GM19193 (cell line): ENCODE measurements at regions not wholly inside any gene's neighbourhood (a gene's known extent, or its start where the extent isn't known, plus 50 kb on each side); places are given as distances from the start of the nearest gene placed in this dataset.

Experiments used
- POLR2A ChIP-seq: IDR thresholded peaks from 4 replicates; pipeline ENCODE4 v1.6.1; 2011; ENCODE audit not compliant: insufficient read depth, insufficient read length; ENCODE audit errors: extremely low read depth

DNA sequence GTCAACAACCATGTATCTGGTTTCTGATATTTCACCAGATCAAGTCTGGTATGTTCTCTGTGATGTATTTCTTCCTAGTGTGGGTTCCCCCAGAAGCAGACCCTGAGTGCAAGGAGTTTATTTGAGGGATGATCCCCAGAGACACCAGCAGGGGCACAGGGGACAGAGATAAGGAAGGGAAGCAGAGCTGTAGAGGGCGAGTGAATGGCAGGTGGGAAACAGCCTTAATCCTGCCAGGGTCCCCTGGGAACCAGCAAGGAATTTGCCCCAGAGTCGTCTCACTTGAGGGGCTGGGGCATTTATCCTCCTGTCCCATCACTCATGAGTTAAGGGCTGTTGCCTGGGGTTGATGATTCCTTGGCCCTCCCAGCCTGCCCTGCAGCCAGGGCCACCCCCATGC, 206.4 kb upstream of the BCOR start:
- no peak for TF ChIP-seq POLR2A

DNA sequence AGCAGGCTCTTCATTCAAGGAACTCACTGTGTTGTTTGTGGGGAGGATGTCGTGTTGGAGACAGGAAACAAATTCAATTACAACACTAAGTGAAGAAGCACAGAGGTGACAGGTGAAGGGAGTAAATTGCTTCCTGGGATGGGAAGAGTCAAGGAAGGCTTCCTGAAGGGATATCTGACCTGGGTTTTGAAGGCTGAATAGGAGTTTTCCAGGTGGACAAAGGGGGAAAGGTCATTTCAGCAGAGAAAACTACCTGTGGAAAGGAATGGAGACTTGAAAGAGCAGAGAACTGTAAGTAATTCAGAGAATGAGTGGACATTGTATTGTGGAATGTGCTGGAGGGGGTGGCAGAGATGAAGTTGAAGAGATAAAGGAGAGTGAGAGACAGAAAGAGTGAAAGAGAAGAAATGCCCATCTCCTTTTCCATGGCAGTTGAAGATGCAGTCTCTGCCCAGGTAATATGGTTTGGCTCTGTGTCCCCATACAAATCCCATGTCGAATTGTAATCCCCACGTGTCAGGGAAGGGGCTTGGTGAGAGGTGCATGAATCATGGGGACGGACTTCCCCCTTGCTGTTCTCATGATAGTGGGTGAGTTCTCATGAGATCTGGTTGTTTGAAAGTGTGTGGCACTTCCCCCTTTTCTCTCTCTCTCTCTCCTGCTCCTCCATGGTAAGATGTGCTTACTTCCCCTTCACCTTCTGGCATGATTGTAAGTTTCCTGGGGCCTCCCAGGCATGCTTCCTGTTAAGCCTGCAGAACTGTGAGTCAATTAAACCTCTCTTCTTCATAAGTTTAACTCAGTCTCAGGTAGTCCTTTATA, 205.7 kb upstream of the BCOR start:
- TF ChIP-seq POLR2A: no peak

DNA sequence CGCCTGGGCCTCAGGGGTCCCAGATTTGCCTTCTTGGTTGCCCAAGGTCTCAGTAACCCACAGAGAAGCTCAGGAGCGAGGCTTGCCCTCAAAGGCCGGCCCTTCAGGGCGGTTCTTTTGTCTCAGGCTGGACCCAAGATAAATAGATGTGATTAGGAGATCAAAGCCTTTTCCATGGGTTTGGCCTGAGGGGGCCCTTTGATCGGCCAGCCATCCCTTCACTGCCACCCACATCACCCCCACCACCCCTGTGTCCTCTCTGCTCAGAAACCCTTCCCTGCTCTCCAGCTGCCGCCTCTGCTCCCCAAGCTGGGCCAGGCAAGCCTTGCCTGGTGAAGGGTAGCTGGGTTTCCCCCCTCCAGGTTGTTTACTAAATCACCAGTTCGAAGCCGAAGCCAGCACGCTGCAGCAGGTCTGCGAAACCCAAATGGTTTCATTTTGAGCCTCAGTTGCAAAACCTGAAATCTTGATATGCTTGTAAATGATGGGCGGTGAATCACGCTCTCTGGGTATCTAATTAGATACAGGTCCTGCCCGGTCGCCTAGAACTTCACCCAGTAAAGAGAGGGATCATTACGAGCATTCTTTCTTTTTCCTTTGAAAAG, 202.6 kb upstream of the BCOR start:
- no peak for TF ChIP-seq POLR2A

DNA sequence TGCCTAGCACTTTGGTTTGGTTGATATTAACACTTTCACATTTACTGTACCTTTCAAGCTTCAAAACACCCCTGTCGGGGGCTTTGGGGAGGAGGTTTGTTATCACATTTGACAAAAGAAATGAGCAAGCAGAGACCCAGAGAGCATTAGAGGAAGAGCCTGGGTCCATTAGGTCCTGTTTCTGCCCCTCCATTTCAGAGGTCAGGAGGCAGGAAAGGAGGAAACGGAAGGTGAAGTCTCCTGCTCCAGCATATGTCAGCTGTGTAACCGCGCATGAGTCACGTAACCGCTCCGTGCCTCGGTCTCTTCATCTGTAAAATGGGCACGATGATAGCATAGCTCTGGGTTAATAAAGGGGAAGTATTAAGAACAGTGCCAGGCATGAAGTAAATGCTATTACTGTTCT, 201.9 kb upstream of the BCOR start:
- TF ChIP-seq POLR2A: no peak

DNA sequence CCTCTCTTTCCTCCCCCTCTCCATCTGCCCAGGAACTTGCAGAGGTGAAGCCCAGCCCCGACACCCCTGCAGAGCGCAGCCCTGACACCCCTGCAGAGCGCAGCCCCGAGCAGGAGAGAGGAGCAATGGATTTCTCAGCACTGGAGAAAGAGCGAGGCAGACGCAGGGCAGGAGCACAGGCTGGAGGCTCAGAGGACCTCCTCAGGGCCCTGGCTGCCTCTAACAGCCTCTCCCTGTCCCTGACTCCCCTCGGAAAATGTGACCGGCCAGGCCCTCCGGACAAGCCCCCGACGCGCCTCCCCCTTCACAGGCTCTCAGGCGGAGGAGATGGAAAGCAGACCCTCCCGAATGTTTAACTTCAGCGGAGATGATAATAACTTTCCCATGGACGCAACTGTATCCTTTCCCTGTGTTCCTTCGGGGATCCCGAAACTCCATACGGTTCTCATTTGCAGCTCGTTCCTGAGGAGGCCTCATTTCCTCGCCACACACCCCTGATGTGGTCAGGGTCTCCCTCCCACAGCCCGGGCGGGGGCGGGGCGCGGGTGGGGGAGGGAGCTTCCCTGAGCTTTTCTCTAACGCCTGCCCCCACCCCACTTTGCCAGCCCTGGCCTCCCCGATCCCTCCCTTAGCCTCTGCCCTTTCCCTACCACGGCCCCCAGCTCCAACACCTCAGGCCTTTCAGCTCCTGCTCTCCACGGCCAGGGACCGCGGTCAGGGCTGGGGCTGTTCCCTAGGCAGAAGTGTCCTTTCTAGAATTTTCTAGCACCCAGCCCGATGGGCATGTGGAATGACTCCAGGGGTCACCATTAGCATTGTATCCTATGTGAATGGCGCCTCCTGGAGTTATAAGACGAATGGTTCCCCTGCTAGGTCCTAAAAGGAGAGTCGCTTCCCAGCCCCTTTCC, 201.1 kb upstream of the BCOR start:
- TF ChIP-seq POLR2A: no peak

DNA sequence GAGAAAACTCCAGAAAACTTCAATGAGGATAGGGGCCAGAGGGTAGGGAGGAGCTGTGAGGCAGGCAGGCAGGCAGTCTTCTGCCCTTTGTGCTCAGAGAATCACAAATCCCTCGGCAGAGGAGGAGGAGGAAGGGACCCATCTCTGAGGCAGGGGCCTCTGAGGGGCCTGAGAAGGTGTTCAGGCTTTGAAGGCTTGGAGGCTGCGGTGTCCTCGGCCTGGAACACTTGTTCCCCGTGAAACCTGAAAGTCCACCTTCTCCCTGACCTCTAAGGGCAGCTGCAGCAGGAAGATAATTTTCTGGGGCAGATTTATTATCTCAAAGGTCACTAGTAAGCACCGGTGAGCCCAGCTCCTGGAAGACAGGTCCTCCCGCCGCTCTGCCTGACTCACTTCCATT, 200.3 kb upstream of the BCOR start:
- no peak for TF ChIP-seq POLR2A

DNA sequence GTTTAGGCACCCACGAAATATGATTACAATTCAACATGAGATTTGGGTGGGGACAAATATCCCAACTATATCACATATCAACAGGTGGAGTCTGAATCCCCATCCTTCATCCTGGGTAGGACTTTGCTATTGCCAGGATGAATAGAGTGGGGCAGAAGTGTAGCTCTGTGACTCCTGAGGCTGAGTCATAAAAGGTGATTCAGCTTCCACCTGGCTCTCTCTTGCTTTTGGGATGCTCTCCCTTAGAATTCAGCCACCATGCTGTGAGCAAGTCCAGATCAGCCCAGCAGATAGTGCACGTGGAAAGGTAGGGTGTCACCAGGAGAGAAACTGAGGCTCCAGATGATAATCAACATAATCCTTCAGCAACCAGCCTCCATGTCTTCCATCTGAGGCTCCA, 193.8 kb upstream of the BCOR start:
- TF ChIP-seq POLR2A: no peak

DNA sequence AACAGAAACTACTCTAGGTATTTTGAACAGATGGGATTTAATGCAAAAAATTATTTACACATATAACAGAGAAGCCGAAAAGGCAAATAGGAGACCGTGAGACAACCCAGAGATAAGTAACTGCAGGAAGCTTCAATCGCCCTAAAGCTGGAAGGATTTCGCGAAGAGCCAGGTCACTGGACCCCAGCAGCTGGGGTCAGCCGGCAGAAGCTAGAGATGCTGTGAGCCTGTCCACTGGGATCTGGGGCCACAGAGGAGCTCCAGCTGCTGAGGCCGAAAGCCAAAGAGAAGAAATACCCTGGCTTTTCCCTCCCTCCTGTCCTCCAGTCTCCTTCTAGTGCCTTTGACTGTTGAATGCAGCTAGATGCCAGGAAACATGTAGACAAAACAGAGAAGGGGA, 192.8 kb upstream of the BCOR start:
- no peak for TF ChIP-seq POLR2A

DNA sequence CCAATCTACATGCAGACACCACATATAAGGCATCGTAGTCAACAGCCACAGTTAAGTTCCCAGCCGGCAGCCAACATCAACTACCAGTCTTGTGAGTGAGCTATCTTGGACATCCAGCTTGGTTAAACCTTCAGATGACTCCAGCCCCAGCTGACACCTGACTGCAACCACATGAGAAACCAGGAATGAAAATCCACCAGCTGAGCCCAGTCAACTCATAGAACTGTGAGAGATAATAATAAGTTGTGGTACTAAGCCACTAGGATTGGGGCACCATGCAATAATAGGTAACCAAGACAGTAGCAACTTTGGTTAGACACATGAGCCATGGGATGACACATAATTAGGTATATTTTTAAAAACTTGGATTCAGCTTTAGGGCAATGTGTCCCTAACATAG, 188.1 kb upstream of the BCOR start:
- TF ChIP-seq POLR2A: no peak

DNA sequence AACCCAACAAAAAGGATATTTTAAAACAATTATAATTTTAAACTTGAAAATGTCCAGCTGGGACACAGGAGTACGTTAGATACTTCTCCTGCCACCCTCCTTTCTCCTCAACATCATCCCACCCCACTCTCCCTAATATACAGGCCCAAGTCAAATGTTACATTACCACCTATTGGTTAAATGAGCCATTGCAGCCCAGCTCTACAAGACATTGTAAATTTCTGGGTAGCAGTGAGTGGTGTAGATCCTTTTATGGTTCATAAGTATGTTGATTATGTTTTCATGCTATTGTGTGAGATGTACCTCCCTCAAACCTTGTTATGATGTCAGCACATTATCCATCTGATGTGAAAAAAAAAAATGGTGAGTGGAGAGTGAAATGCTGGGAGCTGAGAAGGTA, 187.1 kb upstream of the BCOR start:
- TF ChIP-seq POLR2A: no peak

DNA sequence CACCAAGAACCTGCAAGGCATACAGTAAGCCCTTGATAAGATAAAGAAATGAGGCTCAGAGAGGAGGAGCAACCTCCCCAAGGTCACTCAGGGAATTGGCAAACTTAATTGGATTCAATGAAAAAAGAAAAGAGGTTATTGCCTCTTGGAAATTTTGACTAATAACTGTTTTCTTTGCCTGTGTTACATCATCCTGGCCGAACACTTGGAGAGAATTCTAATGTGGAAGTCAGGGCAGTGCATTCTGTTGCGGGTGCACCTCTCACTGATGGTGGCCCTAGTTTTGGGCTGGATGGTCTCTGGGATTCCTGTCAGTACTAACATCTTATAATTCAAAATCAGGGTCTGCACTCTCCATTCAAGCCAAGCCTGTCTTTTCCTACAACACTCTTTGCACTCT, 186.2 kb upstream of the BCOR start:
- TF ChIP-seq POLR2A: no peak

DNA sequence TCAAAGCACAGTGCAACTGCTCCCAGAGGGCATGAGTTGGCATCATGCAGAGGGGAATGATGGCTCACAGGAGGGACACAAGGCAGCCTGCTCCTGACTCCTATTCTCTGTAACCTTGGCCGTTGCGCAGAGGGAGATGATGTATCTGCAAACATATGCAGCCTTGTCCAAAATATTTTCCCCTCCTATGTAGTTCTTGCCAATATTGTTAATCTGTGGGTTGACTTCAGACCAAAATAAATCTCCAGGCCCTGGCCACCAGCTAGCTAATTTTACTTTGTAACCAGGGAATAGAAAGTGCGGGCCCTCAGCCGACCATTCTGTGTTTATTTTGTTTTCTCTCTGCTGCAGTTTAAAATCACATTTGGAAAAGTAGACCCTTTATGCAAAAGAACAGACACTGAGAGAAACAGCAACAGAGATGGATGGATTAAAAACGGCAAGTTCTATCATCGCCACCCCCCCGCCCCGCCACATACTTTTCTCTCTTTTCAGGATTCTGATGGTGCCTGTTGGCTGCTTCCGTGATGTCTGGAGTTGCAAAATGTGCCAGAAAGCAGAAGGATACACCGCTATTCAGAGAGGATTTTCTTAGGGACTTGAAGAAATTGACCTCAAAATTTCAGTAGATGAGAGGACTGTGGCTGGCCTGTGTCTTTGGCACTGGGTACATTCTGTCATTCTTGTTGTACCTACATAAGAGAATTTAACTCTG, 185.3 kb upstream of the BCOR start:
- TF ChIP-seq POLR2A: no peak

DNA sequence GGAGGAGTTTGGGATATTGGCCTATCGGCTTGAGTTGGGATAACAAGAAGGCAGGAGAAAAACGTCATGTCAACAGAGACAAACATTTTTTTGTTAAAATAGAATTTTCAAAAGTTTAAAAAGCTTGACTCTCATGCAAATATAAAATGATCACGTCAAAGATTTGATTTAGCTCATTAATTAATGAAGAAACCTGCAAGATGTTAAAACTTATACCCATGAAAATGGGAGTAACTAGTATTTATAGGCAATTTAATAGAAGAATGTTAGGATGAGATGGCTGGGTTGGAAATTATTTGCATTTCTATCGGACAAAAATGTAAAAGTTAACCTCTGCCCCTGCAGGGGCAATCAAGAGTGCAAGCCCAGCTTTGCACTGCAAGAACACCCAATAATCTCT, 184.6 kb upstream of the BCOR start:
- no peak for TF ChIP-seq POLR2A

DNA sequence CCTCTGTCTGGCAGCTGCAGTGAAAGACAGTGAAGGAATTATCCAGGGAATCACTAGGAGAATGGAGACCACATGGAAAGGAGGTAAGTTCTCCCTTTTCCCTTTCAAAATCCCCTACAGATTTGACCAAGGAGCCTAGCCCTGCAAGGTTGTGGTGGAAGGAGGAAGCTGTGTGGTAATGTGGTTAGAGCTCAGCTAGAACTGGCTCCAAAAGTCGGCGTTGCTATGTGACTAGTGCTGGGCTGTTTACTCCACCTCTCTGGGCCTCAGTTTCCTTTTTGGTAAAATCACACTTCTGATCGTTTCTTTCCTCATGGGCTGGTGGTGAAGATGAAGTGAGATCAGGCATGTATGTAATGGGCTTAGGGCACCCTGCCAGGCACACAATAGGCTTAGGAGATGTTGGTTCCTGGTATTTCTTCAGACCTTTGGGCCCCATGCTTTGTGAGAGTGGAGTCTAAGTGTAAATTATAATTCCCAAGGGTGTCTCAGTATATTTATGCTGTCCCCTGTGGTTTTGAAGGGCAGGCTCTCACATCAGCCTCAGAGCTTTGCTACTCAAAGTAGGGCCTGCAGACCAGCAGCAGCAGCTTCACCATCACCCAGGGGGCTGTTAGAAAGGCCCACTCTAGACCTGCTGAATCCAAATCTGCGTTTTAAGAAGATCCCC, 183.7 kb upstream of the BCOR start:
- no peak for TF ChIP-seq POLR2A
